ENCODE measurements at regions not wholly inside any gene's neighbourhood (a gene's known extent, or its start where the extent isn't known, plus 50 kb on each side); places are given as distances from the start of the nearest gene placed in this dataset.

DNA sequence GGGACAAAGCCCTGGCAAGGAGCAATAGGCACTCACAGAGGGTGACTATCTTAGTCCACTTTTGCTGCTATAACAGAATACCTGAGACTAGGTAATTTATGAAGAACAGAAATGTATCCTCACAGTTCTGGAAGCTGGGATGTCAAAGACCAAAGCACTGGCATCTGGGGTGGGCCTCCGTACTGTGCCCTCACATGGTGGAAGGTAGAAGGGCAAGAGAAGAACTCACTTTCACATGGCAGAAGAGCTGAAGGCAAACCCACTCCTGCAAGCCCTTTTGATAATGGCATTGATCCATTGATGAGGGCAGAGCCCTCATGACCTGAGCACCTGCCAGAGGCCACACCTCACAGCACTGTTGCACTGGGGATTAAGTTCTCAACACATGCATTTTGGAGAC lies 173.4 kb upstream of the C2CD4B start:
- TF ChIP-seq EZH2phosphoT487 (IDR thresholded peaks at IDR 0.05; ENCODE audit: low read depth, severe bottlenecking, unreplicated experiment) = no peak
- TF ChIP-seq EZH2 (IDR thresholded peaks at IDR 0.05; ENCODE audit: borderline replicate concordance) = no peak
- TF ChIP-seq, protein P1, sequence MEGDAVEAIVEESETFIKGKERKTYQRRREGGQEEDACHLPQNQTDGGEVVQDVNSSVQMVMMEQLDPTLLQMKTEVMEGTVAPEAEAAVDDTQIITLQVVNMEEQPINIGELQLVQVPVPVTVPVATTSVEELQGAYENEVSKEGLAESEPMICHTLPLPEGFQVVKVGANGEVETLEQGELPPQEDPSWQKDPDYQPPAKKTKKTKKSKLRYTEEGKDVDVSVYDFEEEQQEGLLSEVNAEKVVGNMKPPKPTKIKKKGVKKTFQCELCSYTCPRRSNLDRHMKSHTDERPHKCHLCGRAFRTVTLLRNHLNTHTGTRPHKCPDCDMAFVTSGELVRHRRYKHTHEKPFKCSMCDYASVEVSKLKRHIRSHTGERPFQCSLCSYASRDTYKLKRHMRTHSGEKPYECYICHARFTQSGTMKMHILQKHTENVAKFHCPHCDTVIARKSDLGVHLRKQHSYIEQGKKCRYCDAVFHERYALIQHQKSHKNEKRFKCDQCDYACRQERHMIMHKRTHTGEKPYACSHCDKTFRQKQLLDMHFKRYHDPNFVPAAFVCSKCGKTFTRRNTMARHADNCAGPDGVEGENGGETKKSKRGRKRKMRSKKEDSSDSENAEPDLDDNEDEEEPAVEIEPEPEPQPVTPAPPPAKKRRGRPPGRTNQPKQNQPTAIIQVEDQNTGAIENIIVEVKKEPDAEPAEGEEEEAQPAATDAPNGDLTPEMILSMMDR (IDR thresholded peaks at IDR 0.05; ENCODE audit: poor library complexity) = no peak
- H3K4me3 ChIP-seq = no peak overlapping the region
- WGBS (ENCODE audit: low lambda C conversion rate, missing lambda C conversion rate) = 79% methylated on average over 1 of the region's 1 CpG
- H3K9me3 ChIP-seq (ENCODE audit: low read depth) = no peaks in the 10 kb centered on the region
- no peak overlapping the region for H3K4me2 ChIP-seq
- no peak overlapping the region for H2AFZ ChIP-seq
- H4K20me1 ChIP-seq (ENCODE audit: insufficient read depth, poor library complexity, severe bottlenecking) = no peaks in the 10 kb centered on the region
- H3K9me2 ChIP-seq (replicated peaks; ENCODE audit: insufficient read depth) = no peaks in the 10 kb centered on the region
- DNase-seq (ENCODE audit: low spot score) = no peak
- H3K27ac ChIP-seq = no peak overlapping the region
- H3K36me3 ChIP-seq (replicated peaks; ENCODE audit: insufficient read depth, low read depth) = no peaks in the 10 kb centered on the region
- no peaks in the 10 kb centered on the region for H3K27me3 ChIP-seq
- H3K4me1 ChIP-seq (ENCODE audit: insufficient read depth) = no peaks in the 10 kb centered on the region
- H3K79me2 ChIP-seq = no peaks in the 10 kb centered on the region

GRCh38 chr15:62342959-62343358 lies 177.9 kb upstream of the C2CD4B start:
- 95% methylated on average over 8 of the region's 9 CpGs for WGBS (ENCODE audit: low lambda C conversion rate, missing lambda C conversion rate)
- DNase-seq (ENCODE audit: low spot score) = no peak
- Histone ChIP-seq H3K4me1 (ENCODE audit: insufficient read depth) (no peaks in the 10 kb centered on the region), H3K27ac (no peak overlapping the region), H4K20me1 (ENCODE audit: insufficient read depth, poor library complexity, severe bottlenecking) (no peaks in the 10 kb centered on the region), H3K9me2 (replicated peaks; ENCODE audit: insufficient read depth) (no peaks in the 10 kb centered on the region), H3K79me2 (no peaks in the 10 kb centered on the region), H3K4me3 (no peak overlapping the region), H3K9me3 (ENCODE audit: low read depth) (no peaks in the 10 kb centered on the region), H3K4me2 (no peak overlapping the region), H2AFZ (no peak overlapping the region), H3K27me3 (no peaks in the 10 kb centered on the region), H3K36me3 (replicated peaks; ENCODE audit: insufficient read depth, low read depth) (no peaks in the 10 kb centered on the region)
- TF ChIP-seq, protein P1 (IDR thresholded peaks at IDR 0.05; ENCODE audit: poor library complexity) = no peak

- no peak overlapping the region for H3K27ac ChIP-seq
- no peak overlapping the region for H3K4me3 ChIP-seq
- H3K9me2 ChIP-seq (replicated peaks; ENCODE audit: insufficient read depth) = no peaks in the 10 kb centered on the region
- TF ChIP-seq, protein P1 (IDR thresholded peaks at IDR 0.05; ENCODE audit: poor library complexity) = no peak
- TF ChIP-seq EZH2phosphoT487 (IDR thresholded peaks at IDR 0.05; ENCODE audit: low read depth, severe bottlenecking, unreplicated experiment) (no peak), EZH2 (IDR thresholded peaks at IDR 0.05; ENCODE audit: borderline replicate concordance) (no peak)
- no peaks in the 10 kb centered on the region for H3K4me1 ChIP-seq (ENCODE audit: insufficient read depth)
- H3K27me3 ChIP-seq = no peaks in the 10 kb centered on the region
- no peaks in the 10 kb centered on the region for H3K36me3 ChIP-seq (replicated peaks; ENCODE audit: insufficient read depth, low read depth)
- no peaks in the 10 kb centered on the region for H3K79me2 ChIP-seq
- WGBS (ENCODE audit: low lambda C conversion rate, missing lambda C conversion rate) = 94% methylated on average over 10 of the region's 10 CpGs
- H3K9me3 ChIP-seq (ENCODE audit: low read depth) = no peaks in the 10 kb centered on the region
- H4K20me1 ChIP-seq (ENCODE audit: insufficient read depth, poor library complexity, severe bottlenecking) = no peaks in the 10 kb centered on the region
- no peak overlapping the region for H2AFZ ChIP-seq
- no peak overlapping the region for H3K4me2 ChIP-seq
- DNase-seq (ENCODE audit: low spot score) = no peak
Observed at GRCh38 chr15:62343397-62343796, 178.3 kb upstream of the C2CD4B start.
